ES-I3 (cell line): ENCODE measurements at regions not wholly inside any gene's neighbourhood (a gene's known extent, or its start where the extent isn't known, plus 50 kb on each side); places are given as distances from the start of the nearest gene placed in this dataset.
"Not testable (repeated sequence)": the region's sequence is repeated elsewhere in the genome, so short reads cannot be mapped to it uniquely, and the experiment has no call there.

ENCODE experiments used
- H3K36me3 ChIP-seq: 2 replicates; pipeline ENCODE4 v1.6.1; 2013; ENCODE audit warnings: mild to moderate bottlenecking, low read length, control low read depth, moderate library complexity; ENCODE audit not compliant: insufficient read depth
- H3K4me1 ChIP-seq: 2 replicates; pipeline ENCODE4 v1.6.1; 2013; ENCODE audit warnings: mild to moderate bottlenecking, control low read depth, low read length; ENCODE audit not compliant: insufficient read depth
- H3K9ac ChIP-seq: 2 replicates; pipeline ENCODE4 v1.6.1; 2013; ENCODE audit warnings: low read depth, mild to moderate bottlenecking, low read length, moderate library complexity
- H3K9me3 ChIP-seq: 2 replicates; pipeline ENCODE4 v1.6.1; 2013; ENCODE audit warnings: mild to moderate bottlenecking, low read length, moderate library complexity; ENCODE audit not compliant: control insufficient read depth, insufficient read depth

DNA sequence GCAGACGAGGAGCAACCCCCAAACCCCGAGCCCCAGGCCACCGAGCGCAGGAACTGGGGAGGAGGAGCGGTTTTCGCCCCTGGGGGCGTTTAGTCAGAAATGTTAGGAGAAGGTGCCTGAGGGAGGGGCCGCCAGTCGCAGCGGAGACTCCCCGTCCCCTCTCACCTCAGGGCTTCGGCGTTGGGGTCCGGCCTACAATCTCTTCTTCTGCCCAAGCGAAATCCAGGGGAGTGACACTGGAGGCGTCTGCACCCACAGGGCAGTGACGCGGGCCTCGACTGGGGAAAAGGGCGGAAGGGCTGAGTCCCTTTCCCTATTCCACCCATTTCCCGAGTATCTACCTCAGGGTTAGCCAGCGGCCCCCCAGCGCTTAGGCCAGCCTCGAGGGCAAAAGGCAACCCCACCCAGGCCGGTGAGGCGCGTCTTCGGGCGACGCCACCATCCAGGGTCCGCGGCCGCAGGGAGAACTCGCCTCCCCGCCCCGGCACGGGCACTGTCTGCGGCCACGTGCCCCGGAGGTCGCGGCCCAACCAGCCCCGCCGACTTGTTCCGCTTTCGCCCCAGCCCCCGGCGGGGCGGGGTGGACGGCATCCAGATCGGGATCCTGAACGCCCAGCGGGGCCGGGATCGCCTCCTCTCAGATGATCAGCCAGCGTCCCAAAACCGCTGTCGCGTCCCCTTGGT, 118.7 kb upstream of the BARHL2 start:
- no peaks in the 10 kb centered on the region for H3K36me3 ChIP-seq
- H3K9ac ChIP-seq = peak overlapping the region; percentile 17; the same call in 1 of the 2 replicates
- peaks cover 47% of the 10 kb centered on the region for H3K4me1 ChIP-seq
- no peaks in the 10 kb centered on the region for H3K9me3 ChIP-seq

- Histone ChIP-seq H3K9me3 (no peaks in the 10 kb centered on the region), H3K4me1 (peaks cover 46% of the 10 kb centered on the region), H3K9ac (peak overlapping the region; percentile 17; the same call in 1 of the 2 replicates), H3K36me3 (no peaks in the 10 kb centered on the region)
Observed at GRCh38 chr1:90834886-90835660, 118.0 kb upstream of the BARHL2 start.

DNA sequence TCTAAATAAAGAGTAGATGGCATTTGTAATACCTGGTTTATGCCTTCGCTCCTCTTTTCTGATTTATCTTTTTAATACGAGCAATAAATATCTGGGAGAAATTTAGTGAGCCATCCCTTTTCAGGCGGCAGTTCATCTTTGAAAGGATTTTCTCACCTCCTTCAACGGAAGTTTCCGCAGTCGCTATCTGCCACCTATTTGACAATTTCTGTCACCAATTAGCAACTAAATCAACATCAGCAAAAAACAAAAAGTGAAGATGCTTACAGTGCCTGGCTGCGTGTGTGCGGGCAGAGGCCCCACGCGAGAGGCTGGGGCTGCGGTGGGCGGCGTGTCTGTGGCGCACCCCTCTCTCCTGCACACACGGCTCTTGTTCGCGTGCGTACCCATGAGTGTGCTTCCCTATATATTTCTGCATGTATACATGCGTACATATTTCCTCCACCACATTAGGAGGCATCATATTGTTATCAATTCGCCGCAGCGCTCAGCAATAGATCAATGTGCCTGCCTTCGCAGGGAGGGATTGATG, 117.3 kb upstream of the BARHL2 start:
- Histone ChIP-seq H3K36me3 (no peaks in the 10 kb centered on the region), H3K4me1 (peaks cover 44% of the 10 kb centered on the region), H3K9ac (peak overlapping the region; percentile 9; the same call in 1 of the 2 replicates), H3K9me3 (no peaks in the 10 kb centered on the region)

DNA sequence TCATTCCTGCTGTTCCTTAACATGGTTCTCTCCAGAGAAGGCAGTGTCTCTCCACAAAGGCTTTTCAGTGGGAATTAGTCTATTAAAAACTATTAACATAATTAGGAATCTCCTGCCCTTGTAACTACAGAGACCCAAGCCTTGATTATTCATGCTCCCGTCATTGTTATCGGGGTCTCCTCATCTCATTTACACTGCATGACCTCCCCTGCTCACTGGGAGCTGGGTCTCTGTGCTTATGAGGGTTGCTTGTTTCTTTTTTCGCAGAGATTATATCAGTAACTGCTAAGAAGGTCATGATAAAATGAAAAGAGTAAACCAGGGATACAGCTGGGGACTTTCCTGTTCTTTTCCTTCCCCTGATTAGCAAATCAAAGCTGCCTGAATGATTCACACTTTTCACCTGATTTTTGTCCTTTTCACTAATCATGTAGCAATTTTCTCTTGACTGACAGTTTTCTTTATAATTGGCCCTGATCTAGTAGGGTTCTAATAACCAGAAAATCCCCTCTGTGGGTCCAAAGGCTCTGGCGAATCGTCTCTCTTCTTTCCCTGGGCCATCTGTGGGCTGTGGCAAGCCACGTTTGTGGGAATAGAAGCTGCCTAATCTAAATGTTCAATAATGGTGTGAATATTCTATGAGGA, 116.5 kb upstream of the BARHL2 start:
- H3K9me3 ChIP-seq = no peaks in the 10 kb centered on the region
- H3K9ac ChIP-seq = peak overlapping the region; percentile 9; the same call in 1 of the 2 replicates
- peaks cover 43% of the 10 kb centered on the region for H3K4me1 ChIP-seq
- no peaks in the 10 kb centered on the region for H3K36me3 ChIP-seq

- no peaks in the 10 kb centered on the region for H3K36me3 ChIP-seq
- no peaks in the 10 kb centered on the region for H3K9me3 ChIP-seq
- H3K9ac ChIP-seq = no peak overlapping the region
- H3K4me1 ChIP-seq = peaks cover 36% of the 10 kb centered on the region
Observed at GRCh38 chr1:90831910-90832309, 114.8 kb upstream of the BARHL2 start.

- Histone ChIP-seq H3K9me3 (no peaks in the 10 kb centered on the region), H3K36me3 (no peaks in the 10 kb centered on the region), H3K9ac (no peak overlapping the region), H3K4me1 (peaks cover 8% of the 10 kb centered on the region)
Observed at GRCh38 chr1:90826834-90827233, 109.7 kb upstream of the BARHL2 start.

- H3K4me1 ChIP-seq = no peaks in the 10 kb centered on the region
- no peaks in the 10 kb centered on the region for H3K36me3 ChIP-seq
- no peak overlapping the region for H3K9ac ChIP-seq
- no peaks in the 10 kb centered on the region for H3K9me3 ChIP-seq
Observed at GRCh38 chr1:90826024-90826423, 108.9 kb upstream of the BARHL2 start.

GRCh38 chr1:90824551-90824950, 107.4 kb upstream of the BARHL2 start:
- H3K4me1 ChIP-seq = no peaks in the 10 kb centered on the region
- no peak overlapping the region for H3K9ac ChIP-seq

DNA sequence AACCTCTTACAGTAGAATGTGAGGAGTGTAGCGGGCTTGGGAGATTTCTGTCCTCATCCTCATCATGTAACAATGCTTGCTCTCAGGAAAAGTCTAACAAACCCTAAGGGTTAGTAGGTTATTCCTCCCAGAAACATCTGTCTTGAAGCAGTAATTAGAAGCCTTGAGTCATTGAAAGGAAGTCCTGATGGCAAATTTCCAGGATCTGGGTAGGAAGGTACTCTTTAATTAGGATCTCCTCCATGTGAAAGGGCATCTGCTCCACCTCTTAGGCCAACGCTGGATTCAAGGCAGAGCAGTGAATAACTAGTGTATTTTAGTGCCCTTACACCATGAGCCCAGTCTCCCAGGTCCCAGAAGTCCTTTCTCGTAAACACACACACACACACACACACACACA, 106.6 kb upstream of the BARHL2 start:
- H3K9ac ChIP-seq = no peak overlapping the region
- H3K4me1 ChIP-seq = no peaks in the 10 kb centered on the region
- no peaks in the 10 kb centered on the region for H3K36me3 ChIP-seq
- H3K9me3 ChIP-seq = no peaks in the 10 kb centered on the region

More at GRCh38 chr1:90824551-90824950, 107.4 kb upstream of the BARHL2 start:
- Histone ChIP-seq H3K36me3 (no peaks in the 10 kb centered on the region), H3K9me3 (no peaks in the 10 kb centered on the region)

DNA sequence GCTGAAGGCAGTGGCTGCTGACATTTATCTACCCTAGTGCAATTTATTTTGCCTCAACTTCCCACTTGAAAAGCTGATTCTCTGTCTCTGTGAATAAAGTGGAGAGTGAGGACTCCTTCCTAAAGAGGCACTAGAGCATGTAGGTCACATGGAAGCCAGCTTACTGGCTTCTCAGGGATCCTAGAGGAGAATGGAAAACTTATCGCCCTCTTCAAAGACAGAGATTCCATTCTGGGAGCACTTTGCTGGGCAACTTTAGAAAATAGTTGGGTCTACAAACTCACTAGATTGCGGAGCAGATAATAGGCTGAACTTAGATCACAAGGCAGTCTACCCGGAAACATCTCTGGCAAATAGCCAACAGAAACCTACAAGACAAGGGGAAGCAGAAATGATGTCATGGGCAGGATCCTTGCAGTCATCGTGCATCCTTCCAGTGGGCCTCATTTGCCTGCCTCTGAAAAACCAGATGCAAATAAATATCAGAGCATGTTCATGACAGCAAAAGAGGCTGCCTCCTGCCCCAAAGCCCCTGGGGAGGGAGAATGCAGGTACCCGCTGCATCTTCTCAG, 104.8 kb upstream of the BARHL2 start:
- H3K9ac ChIP-seq = no peak overlapping the region
- no peaks in the 10 kb centered on the region for H3K9me3 ChIP-seq
- no peaks in the 10 kb centered on the region for H3K4me1 ChIP-seq
- no peaks in the 10 kb centered on the region for H3K36me3 ChIP-seq

DNA sequence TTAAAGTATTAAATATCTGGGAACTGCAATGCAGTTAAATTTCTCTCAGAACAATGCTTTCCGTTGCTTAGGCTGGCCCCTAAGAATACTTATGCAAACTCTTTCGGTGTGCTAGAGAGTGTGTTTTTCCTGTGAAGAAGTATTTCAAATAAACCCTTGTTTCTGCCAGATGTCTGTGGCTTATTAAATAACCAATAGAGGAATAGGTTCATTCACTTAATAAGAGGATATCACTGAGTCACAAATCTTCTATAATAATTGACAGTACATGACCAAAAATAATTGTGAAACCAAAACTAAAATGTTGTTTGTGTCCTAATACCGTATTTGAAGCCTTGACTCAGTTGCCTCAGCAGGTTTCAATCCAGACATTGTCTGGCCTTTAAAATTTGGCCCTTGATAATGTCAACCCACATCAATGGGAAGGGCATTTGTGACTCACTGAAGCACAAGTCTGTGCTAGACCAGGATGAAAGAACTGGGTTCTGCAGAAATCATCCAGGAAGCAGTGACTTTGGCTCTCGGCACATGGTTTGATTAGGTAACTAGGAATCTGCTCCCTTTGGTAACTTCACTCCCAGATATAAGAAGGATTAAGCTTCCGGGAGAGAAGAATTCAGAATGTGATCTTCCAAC, 104.2 kb upstream of the BARHL2 start:
- Histone ChIP-seq H3K4me1 (no peaks in the 10 kb centered on the region), H3K36me3 (no peaks in the 10 kb centered on the region), H3K9me3 (no peaks in the 10 kb centered on the region), H3K9ac (no peak overlapping the region)

- Histone ChIP-seq H3K4me1 (no peaks in the 10 kb centered on the region), H3K9ac (no peak overlapping the region), H3K36me3 (no peaks in the 10 kb centered on the region), H3K9me3 (no peaks in the 10 kb centered on the region)
Observed at GRCh38 chr1:90820745-90821144, 103.6 kb upstream of the BARHL2 start.

DNA sequence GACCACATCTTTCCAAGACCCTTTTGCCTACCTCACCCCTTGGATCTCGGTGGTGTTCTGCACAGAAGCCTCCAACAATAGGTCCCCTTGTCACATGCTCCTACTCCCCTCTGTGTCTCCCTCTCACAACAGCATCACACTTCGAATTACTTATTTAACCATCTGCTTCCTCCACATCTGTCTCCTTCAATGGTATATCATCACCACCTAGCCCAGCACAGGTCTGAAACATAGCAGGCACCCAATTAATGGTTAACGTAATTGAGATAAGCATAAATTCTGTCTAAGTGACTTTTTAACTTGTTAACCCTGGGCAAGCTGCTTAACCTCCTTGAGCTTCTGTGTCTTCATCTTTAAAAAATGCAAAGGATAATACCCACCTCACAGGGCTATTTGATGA, 100.3 kb upstream of the BARHL2 start:
- Histone ChIP-seq H3K36me3 (no peaks in the 10 kb centered on the region), H3K4me1 (no peaks in the 10 kb centered on the region), H3K9ac (no peak overlapping the region), H3K9me3 (no peaks in the 10 kb centered on the region)

- H3K9ac ChIP-seq, H3K36me3 ChIP-seq, H3K9me3 ChIP-seq: not testable (repeated sequence)
- H3K4me1 ChIP-seq = peaks cover 15% of the 10 kb centered on the region
Observed at GRCh38 chr1:90812237-90812636, 95.1 kb upstream of the BARHL2 start.
